SK-N-SH (cell line): ENCODE measurements at regions not wholly inside any gene's neighbourhood (a gene's known extent, or its start where the extent isn't known, plus 50 kb on each side); places are given as distances from the start of the nearest gene placed in this dataset.

Experiments
- CTCF ChIA-PET: fragments of 300-600, 350-600 bp; formaldehyde crosslinking; extraction: SDS; loops from one replicate; lab custom pipeline; 2021; lab: Yijun Ruan, JAX
- POLR2A ChIA-PET: fragments of 350-600 bp; sonication (Branson Sonifier 250); formaldehyde crosslinking; extraction: SDS; loops from one replicate; lab custom pipeline; 2020; ENCODE audit warnings: antibody characterized with exemption, inconsistent platforms; lab: Yijun Ruan, JAX
- DNase-seq: peaks from one replicate; pipeline ENCODE4 v3.0.0; 2012
- H2AFZ ChIP-seq: fragments of 200-600 bp; sonication (generic); 2 replicates; pipeline ENCODE4 v1.8.1; 2016; ENCODE audit warnings: antibody characterized with exemption, mild to moderate bottlenecking, low read depth
- H3F3A ChIP-seq: fragments of 200-600 bp; sonication (generic); replicated peaks from 2 replicates; pipeline ENCODE3; 2016; ENCODE audit warnings: antibody characterized with exemption, mild to moderate bottlenecking; ENCODE audit not compliant: insufficient read depth
- H3K27ac ChIP-seq, 2 experiments: fragments of 200-500 bp in 1 of 2; fragments of 200-600 bp in 1 of 2; sonication (Bioruptor generic) in 1 of 2; sonication (generic), shearing (Covaris generic) in 1 of 2; 2 replicates each; pipeline versions ENCODE4 v1.5.1 to v1.6.1; 2014 to 2016; ENCODE audit warnings: low read depth in 2 of 2, inconsistent platforms in 1 of 2, low read length in 1 of 2, mild to moderate bottlenecking in 1 of 2, mixed read lengths in 1 of 2
- H3K27me3 ChIP-seq: fragments of 200-600 bp; sonication (generic), shearing (Covaris generic); 2 replicates; pipeline ENCODE4 v1.6.1; 2016; ENCODE audit warnings: mixed run types; ENCODE audit not compliant: insufficient read depth
- H3K36me3 ChIP-seq, 2 experiments: fragments of 200-500 bp in 1 of 2; fragments of 200-600 bp in 1 of 2; sonication (Bioruptor generic) in 1 of 2; sonication (generic) in 1 of 2; replicated peaks in 1 of 2; 2 replicates each; pipeline versions ENCODE3 to v1.5.1; 2014 to 2016; ENCODE audit warnings: low read length in 1 of 2, mild to moderate bottlenecking in 1 of 2; ENCODE audit not compliant: insufficient read depth in 2 of 2, control insufficient read depth in 1 of 2
- H3K4me1 ChIP-seq, 2 experiments: fragments of 200-500 bp in 1 of 2; fragments of 200-600 bp in 1 of 2; sonication (Bioruptor generic) in 1 of 2; sonication (generic), shearing (Covaris generic) in 1 of 2; 2 replicates each; pipeline versions ENCODE4 v1.5.1 to v1.6.1; 2014 to 2016; ENCODE audit warnings: low read depth in 1 of 2, low read length in 1 of 2, mixed run types in 1 of 2; ENCODE audit not compliant: insufficient read depth in 2 of 2, control insufficient read depth in 1 of 2
- H3K4me2 ChIP-seq: fragments of 200-600 bp; sonication (generic), shearing (Covaris generic); 2 replicates; pipeline ENCODE4 v1.6.1; 2017; ENCODE audit warnings: mixed run types
- H3K4me3 ChIP-seq, 2 experiments: fragments of 200-500 bp in 1 of 2; fragments of 200-600 bp in 1 of 2; sonication (Bioruptor generic) in 1 of 2; sonication (generic), shearing (Covaris generic) in 1 of 2; 2 replicates each; pipeline versions ENCODE4 v1.5.1 to v1.8.1; 2014 to 2016; ENCODE audit warnings: low read depth in 2 of 2, inconsistent platforms in 1 of 2, low read length in 1 of 2, mild to moderate bottlenecking in 1 of 2, mixed read lengths in 1 of 2, moderate library complexity in 1 of 2
- H3K79me2 ChIP-seq: fragments of 200-600 bp; sonication (generic); 2 replicates; pipeline ENCODE4 v1.8.1; 2017; ENCODE audit warnings: mild to moderate bottlenecking; ENCODE audit not compliant: insufficient read depth
- H3K9ac ChIP-seq: fragments of 200-600 bp; sonication (generic); 2 replicates; pipeline ENCODE4 v1.6.1; 2017; ENCODE audit warnings: mixed run types
- H3K9me2 ChIP-seq: fragments of 200-600 bp; sonication (generic); 2 replicates; pipeline ENCODE4 v1.6.1; 2017; ENCODE audit warnings: mixed run types
- H3K9me3 ChIP-seq: fragments of 200-600 bp; sonication (generic); 2 replicates; pipeline ENCODE4 v1.6.1; 2017; ENCODE audit warnings: mixed run types, mild to moderate bottlenecking, moderate library complexity
- H4K20me1 ChIP-seq: fragments of 200-600 bp; sonication (generic); 2 replicates; pipeline ENCODE4 v1.6.1; 2017; ENCODE audit warnings: mild to moderate bottlenecking, mixed run types; ENCODE audit not compliant: insufficient read depth
- ELF1 ChIP-seq: IDR thresholded peaks from 2 replicates; pipeline ENCODE4 v1.4.0; 2012
- FOSL2 ChIP-seq: IDR thresholded peaks from 2 replicates; pipeline ENCODE4 v1.4.0; 2012; ENCODE audit warnings: low read depth, mild to moderate bottlenecking, moderate library complexity, borderline replicate concordance
- FOXJ3 ChIP-seq: sonication (generic); formaldehyde crosslinking; IDR thresholded peaks from 2 replicates; pipeline ENCODE4 v1.5.1; 2020; ENCODE audit warnings: mild to moderate bottlenecking, missing genetic modification reagents
- GATA2 ChIP-seq: sonication (generic); formaldehyde crosslinking; IDR thresholded peaks from 2 replicates; pipeline ENCODE4 v1.5.0; 2020; ENCODE audit warnings: mild to moderate bottlenecking, missing genetic modification reagents
- MEF2A ChIP-seq: IDR thresholded peaks from 2 replicates; pipeline ENCODE4 v1.4.0; 2012; ENCODE audit warnings: low read depth, borderline replicate concordance
- NFIC ChIP-seq: IDR thresholded peaks from 2 replicates; pipeline ENCODE4 v1.4.0; 2012; ENCODE audit warnings: borderline replicate concordance
- NRF1 ChIP-seq: IDR thresholded peaks from 2 replicates; pipeline ENCODE4 v1.6.1; 2012; ENCODE audit warnings: low read depth, mild to moderate bottlenecking, low read length
- PBX3 ChIP-seq: IDR thresholded peaks from 2 replicates; pipeline ENCODE4; 2012
- POLR2AphosphoS5 ChIP-seq: IDR thresholded peaks from 2 replicates; pipeline ENCODE4 v1.6.1; 2012; ENCODE audit warnings: low read depth, low read length
- RAD21 ChIP-seq: IDR thresholded peaks from 2 replicates; pipeline ENCODE4 v1.6.1; 2012; ENCODE audit warnings: mild to moderate bottlenecking, low read length
- RCOR1 ChIP-seq: fragments of 150-350 bp; IDR thresholded peaks from 2 replicates; pipeline ENCODE4 v1.6.1; 2017; ENCODE audit warnings: antibody characterized with exemption, low read length
- RFX5 ChIP-seq: IDR thresholded peaks from 2 replicates; pipeline ENCODE4 v1.6.1; 2012; ENCODE audit warnings: mild to moderate bottlenecking, improper control_type of control experiment, low read length
- RXRA ChIP-seq: IDR thresholded peaks from 2 replicates; pipeline ENCODE4 v1.4.0; 2012; ENCODE audit warnings: low read depth, mild to moderate bottlenecking, borderline replicate concordance
- SMC3 ChIP-seq: IDR thresholded peaks from 2 replicates; pipeline ENCODE4 v1.6.1; 2012; ENCODE audit warnings: low read depth, low read length, improper control_type of control experiment
- TAF1 ChIP-seq: IDR thresholded peaks from 2 replicates; pipeline ENCODE4 v1.6.1; 2012; ENCODE audit warnings: low read depth, mild to moderate bottlenecking, low read length, moderate library complexity, borderline replicate concordance
- TCF12 ChIP-seq: IDR thresholded peaks from 2 replicates; pipeline ENCODE4 v1.4.0; 2012
- TEAD4 ChIP-seq: IDR thresholded peaks from 2 replicates; pipeline ENCODE4 v1.4.0; 2012; ENCODE audit warnings: mild to moderate bottlenecking, borderline replicate concordance; ENCODE audit not compliant: insufficient read depth
- WGBS: methylation state at CpG from one replicate; pipeline ENCODE4 v1.1.6; 2017; ENCODE audit warnings: low lambda C conversion rate; 5-methylcytosine and 5-hydroxymethylcytosine counted together
- TF ChIP-seq, protein P1 (sequence below): IDR thresholded peaks from 2 replicates; pipeline ENCODE4 v1.6.1; 2012; ENCODE audit warnings: mild to moderate bottlenecking, low read depth, low read length, moderate library complexity
- TF ChIP-seq, protein P2 (sequence below): IDR thresholded peaks from 2 replicates; pipeline ENCODE4 v1.4.0; 2012; ENCODE audit warnings: low read depth, borderline replicate concordance
- TF ChIP-seq, protein P3 (sequence below): fragments of 150-350 bp; IDR thresholded peaks from 2 replicates; pipeline ENCODE4 v1.6.1; 2016; ENCODE audit warnings: mild to moderate bottlenecking, low read depth, low read length

GRCh38 chr1:83548311-83548710, 450.6 kb downstream of the TTLL7 start (continued):
- TF ChIP-seq, protein P1, sequence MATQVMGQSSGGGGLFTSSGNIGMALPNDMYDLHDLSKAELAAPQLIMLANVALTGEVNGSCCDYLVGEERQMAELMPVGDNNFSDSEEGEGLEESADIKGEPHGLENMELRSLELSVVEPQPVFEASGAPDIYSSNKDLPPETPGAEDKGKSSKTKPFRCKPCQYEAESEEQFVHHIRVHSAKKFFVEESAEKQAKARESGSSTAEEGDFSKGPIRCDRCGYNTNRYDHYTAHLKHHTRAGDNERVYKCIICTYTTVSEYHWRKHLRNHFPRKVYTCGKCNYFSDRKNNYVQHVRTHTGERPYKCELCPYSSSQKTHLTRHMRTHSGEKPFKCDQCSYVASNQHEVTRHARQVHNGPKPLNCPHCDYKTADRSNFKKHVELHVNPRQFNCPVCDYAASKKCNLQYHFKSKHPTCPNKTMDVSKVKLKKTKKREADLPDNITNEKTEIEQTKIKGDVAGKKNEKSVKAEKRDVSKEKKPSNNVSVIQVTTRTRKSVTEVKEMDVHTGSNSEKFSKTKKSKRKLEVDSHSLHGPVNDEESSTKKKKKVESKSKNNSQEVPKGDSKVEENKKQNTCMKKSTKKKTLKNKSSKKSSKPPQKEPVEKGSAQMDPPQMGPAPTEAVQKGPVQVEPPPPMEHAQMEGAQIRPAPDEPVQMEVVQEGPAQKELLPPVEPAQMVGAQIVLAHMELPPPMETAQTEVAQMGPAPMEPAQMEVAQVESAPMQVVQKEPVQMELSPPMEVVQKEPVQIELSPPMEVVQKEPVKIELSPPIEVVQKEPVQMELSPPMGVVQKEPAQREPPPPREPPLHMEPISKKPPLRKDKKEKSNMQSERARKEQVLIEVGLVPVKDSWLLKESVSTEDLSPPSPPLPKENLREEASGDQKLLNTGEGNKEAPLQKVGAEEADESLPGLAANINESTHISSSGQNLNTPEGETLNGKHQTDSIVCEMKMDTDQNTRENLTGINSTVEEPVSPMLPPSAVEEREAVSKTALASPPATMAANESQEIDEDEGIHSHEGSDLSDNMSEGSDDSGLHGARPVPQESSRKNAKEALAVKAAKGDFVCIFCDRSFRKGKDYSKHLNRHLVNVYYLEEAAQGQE, result no peak
- TF ChIP-seq POLR2AphosphoS5 (no peak), ELF1 (no peak), FOSL2 (no peak)

- no peak overlapping the region for H2AFZ ChIP-seq
- no peaks in the 10 kb centered on the region for H3K9me2 ChIP-seq
- H4K20me1 ChIP-seq, result no peaks in the 10 kb centered on the region
- H3K9ac ChIP-seq, result no peak overlapping the region
- no peak overlapping the region for H3K27ac ChIP-seq
- no peak overlapping the region for H3K4me2 ChIP-seq
- H3K4me3 ChIP-seq, result no peak overlapping the region
- H3K79me2 ChIP-seq, result no peaks in the 10 kb centered on the region
- ChIA-PET POLR2A (no interaction called here), CTCF (no interaction called here)
- DNase-seq, result no peak
- WGBS, result 52% methylated on average over 6 of the region's 6 CpGs
- no peaks in the 10 kb centered on the region for H3K36me3 ChIP-seq
- H3F3A ChIP-seq, result no peaks in the 10 kb centered on the region
- H3K27me3 ChIP-seq, result no peaks in the 10 kb centered on the region
- H3K4me1 ChIP-seq, result no peaks in the 10 kb centered on the region; a peak in 1 of 4 replicates
- H3K9me3 ChIP-seq, result no peaks in the 10 kb centered on the region
- no peak for TF ChIP-seq RXRA
- no peak for TF ChIP-seq NRF1
- TF ChIP-seq PBX3, result no peak
- TF ChIP-seq RAD21, result no peak
Observed at GRCh38 chr1:83547901-83548300, 451.0 kb downstream of the TTLL7 start.

DNA sequence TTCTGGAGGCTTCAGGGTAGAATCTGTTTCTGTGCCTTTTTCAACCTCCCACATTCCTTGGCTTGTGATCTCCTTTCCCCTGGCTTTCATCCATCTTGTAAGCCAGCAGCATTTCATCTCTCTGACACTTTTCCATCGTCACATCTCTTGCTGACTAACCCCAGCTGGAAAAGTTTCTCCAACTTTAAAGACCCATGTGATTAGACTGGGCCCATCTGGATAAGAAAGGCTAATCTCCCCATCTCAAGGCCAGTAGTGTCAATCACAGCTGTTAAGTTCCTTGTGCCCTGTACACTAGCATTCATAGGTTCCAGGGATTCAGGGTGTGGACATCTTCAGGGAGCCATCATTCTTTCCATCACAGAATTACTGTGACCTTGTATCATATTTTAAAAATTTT, 452.1 kb downstream of the TTLL7 start:
- 19% methylated on average over 1 of the region's 1 CpG for WGBS
- no peaks in the 10 kb centered on the region for H3K36me3 ChIP-seq
- no peaks in the 10 kb centered on the region for H3K79me2 ChIP-seq
- H3F3A ChIP-seq, result no peaks in the 10 kb centered on the region
- H3K27ac ChIP-seq, result no peak overlapping the region
- no peak overlapping the region for H3K4me3 ChIP-seq
- POLR2A ChIA-PET, result no interaction called here
- H3K9ac ChIP-seq, result no peak overlapping the region
- no peaks in the 10 kb centered on the region for H4K20me1 ChIP-seq
- no peak overlapping the region for H2AFZ ChIP-seq
- CTCF ChIA-PET, result interaction anchor here (1.1 kb wide), 1 partner anchor 15 kb away, joined by 3 read pairs; no protein-coding TSS in a partner anchor
- H3K4me1 ChIP-seq, result no peaks in the 10 kb centered on the region; a peak in 1 of 4 replicates
- no peak overlapping the region for H3K4me2 ChIP-seq
- H3K9me2 ChIP-seq, result no peaks in the 10 kb centered on the region
- no peak for DNase-seq
- H3K9me3 ChIP-seq, result no peaks in the 10 kb centered on the region
- H3K27me3 ChIP-seq, result no peaks in the 10 kb centered on the region
- no peak for TF ChIP-seq RFX5
- no peak for TF ChIP-seq POLR2AphosphoS5
- TF ChIP-seq, protein P2, sequence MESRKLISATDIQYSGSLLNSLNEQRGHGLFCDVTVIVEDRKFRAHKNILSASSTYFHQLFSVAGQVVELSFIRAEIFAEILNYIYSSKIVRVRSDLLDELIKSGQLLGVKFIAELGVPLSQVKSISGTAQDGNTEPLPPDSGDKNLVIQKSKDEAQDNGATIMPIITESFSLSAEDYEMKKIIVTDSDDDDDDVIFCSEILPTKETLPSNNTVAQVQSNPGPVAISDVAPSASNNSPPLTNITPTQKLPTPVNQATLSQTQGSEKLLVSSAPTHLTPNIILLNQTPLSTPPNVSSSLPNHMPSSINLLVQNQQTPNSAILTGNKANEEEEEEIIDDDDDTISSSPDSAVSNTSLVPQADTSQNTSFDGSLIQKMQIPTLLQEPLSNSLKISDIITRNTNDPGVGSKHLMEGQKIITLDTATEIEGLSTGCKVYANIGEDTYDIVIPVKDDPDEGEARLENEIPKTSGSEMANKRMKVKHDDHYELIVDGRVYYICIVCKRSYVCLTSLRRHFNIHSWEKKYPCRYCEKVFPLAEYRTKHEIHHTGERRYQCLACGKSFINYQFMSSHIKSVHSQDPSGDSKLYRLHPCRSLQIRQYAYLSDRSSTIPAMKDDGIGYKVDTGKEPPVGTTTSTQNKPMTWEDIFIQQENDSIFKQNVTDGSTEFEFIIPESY, result no peak
- no peak for TF ChIP-seq NFIC
- TF ChIP-seq FOXJ3 (CRISPR knock-in tag), result no peak
- no peak for TF ChIP-seq TEAD4
- TF ChIP-seq RCOR1, result no peak
- no peak for TF ChIP-seq TAF1
- TF ChIP-seq FOSL2, result no peak
- TF ChIP-seq SMC3, result no peak
- TF ChIP-seq, protein P3, sequence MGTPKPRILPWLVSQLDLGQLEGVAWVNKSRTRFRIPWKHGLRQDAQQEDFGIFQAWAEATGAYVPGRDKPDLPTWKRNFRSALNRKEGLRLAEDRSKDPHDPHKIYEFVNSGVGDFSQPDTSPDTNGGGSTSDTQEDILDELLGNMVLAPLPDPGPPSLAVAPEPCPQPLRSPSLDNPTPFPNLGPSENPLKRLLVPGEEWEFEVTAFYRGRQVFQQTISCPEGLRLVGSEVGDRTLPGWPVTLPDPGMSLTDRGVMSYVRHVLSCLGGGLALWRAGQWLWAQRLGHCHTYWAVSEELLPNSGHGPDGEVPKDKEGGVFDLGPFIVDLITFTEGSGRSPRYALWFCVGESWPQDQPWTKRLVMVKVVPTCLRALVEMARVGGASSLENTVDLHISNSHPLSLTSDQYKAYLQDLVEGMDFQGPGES, result no peak
- no peak for TF ChIP-seq RXRA
- no peak for TF ChIP-seq MEF2A
- TF ChIP-seq RAD21, result no peak
- TF ChIP-seq NRF1, result no peak
- no peak for TF ChIP-seq GATA2 (CRISPR knock-in tag)
- no peak for TF ChIP-seq TCF12
